NOMO-1 treated with DMSO at 0.1 percent for 48 hours (cell line): ENCODE measurements at regions not wholly inside any gene's neighbourhood (a gene's known extent, or its start where the extent isn't known, plus 50 kb on each side); places are given as distances from the start of the nearest gene placed in this dataset.

Source experiments
- DNase-seq: peaks from one replicate; lab custom pipeline; 2025; ENCODE audit not compliant: unreplicated experiment; lab: John Stamatoyannopoulos, UW

- no peak for DNase-seq
Observed at GRCh38 chr5:97388794-97389193, 205.7 kb upstream of the RIOK2 start.

- DNase-seq = no peak
Observed at GRCh38 chr5:97400537-97400936, 217.5 kb upstream of the RIOK2 start.

GRCh38 chr5:97405941-97406340, 222.9 kb upstream of the RIOK2 start:
- DNase-seq = no peak

- DNase-seq = no peak
Observed at GRCh38 chr5:97406946-97407676, 224.1 kb upstream of the RIOK2 start.

- no peak for DNase-seq
Observed at GRCh38 chr5:97408331-97408730, 225.3 kb upstream of the RIOK2 start.

- DNase-seq = no peak
Observed at GRCh38 chr5:97412959-97413358, 229.9 kb upstream of the RIOK2 start.

GRCh38 chr5:97417986-97418385, 234.9 kb upstream of the RIOK2 start:
- no peak for DNase-seq

GRCh38 chr5:97418462-97418861, 235.4 kb upstream of the RIOK2 start:
- DNase-seq = no peak

- no peak for DNase-seq
Observed at GRCh38 chr5:97420646-97421045, 237.6 kb upstream of the RIOK2 start.

GRCh38 chr5:97422678-97423077, 239.6 kb upstream of the RIOK2 start:
- no peak for DNase-seq

- DNase-seq = no peak
Observed at GRCh38 chr5:97425511-97425910, 242.5 kb upstream of the RIOK2 start.

GRCh38 chr5:97427235-97427634, 244.2 kb upstream of the RIOK2 start:
- no peak for DNase-seq

- DNase-seq = no peak
Observed at GRCh38 chr5:97434021-97434420, 251.0 kb upstream of the RIOK2 start.

GRCh38 chr5:97436405-97436804, 253.4 kb upstream of the RIOK2 start:
- no peak for DNase-seq

- no peak for DNase-seq
Observed at GRCh38 chr5:97443740-97444139, 260.7 kb upstream of the RIOK2 start.

- DNase-seq = no peak
Observed at GRCh38 chr5:97449172-97449571, 266.1 kb upstream of the RIOK2 start.

GRCh38 chr5:97452646-97453045, 269.6 kb upstream of the RIOK2 start:
- no peak for DNase-seq

GRCh38 chr5:97453263-97453662, 270.2 kb upstream of the RIOK2 start:
- no peak for DNase-seq

- DNase-seq = no peak
Observed at GRCh38 chr5:97454015-97454414, 271.0 kb upstream of the RIOK2 start.

- DNase-seq = no peak
Observed at GRCh38 chr5:97455996-97456395, 272.9 kb upstream of the RIOK2 start.

GRCh38 chr5:97458851-97459250, 275.8 kb upstream of the RIOK2 start:
- no peak for DNase-seq

GRCh38 chr5:97471951-97472350, 288.9 kb upstream of the RIOK2 start:
- no peak for DNase-seq

GRCh38 chr5:97475847-97476246, 292.8 kb upstream of the RIOK2 start:
- no peak for DNase-seq
